Lower leg skin (tissue), 3 donors: ENCODE measurements at regions not wholly inside any gene's neighbourhood (a gene's known extent, or its start where the extent isn't known, plus 50 kb on each side); places are given as distances from the start of the nearest gene placed in this dataset.

Source experiments
- POLR2A ChIP-seq, 2 donors: fragments of 450-650 bp; IDR thresholded peaks; one replicate each; pipeline ENCODE4 v1.6.1; 2016 to 2017; ENCODE audit warnings: antibody characterized with exemption in 2 of 2, mild to moderate bottlenecking in 1 of 2, moderate library complexity in 1 of 2
- TF ChIP-seq, protein P1 (sequence below), 3 donors: fragments of 450-650 bp; IDR thresholded peaks; one replicate each; pipeline ENCODE4 v1.5.1; 2016; ENCODE audit warnings: antibody characterized with exemption in 3 of 3, mild to moderate bottlenecking in 3 of 3, moderate library complexity in 2 of 3

DNA sequence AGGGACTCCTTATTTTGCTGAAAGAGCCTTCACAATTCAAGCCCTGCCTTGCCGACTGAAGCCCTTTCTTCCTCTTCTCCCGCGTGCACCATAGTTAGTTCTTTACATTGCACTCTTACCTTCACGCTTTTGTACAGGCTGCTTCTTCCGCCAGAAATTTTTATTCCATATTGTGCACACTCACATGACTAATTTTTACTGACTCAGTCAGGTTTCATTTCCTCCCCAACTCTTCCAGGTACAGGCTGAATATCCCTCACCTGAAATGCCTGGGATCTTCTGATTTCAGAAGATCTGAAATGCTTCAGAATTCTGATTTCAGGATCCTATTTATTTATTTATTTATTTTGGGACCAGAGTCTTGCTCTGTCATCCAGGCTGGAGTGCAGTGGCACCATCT lies 172.8 kb downstream of the ZNF281 start:
- TF ChIP-seq, protein P1, sequence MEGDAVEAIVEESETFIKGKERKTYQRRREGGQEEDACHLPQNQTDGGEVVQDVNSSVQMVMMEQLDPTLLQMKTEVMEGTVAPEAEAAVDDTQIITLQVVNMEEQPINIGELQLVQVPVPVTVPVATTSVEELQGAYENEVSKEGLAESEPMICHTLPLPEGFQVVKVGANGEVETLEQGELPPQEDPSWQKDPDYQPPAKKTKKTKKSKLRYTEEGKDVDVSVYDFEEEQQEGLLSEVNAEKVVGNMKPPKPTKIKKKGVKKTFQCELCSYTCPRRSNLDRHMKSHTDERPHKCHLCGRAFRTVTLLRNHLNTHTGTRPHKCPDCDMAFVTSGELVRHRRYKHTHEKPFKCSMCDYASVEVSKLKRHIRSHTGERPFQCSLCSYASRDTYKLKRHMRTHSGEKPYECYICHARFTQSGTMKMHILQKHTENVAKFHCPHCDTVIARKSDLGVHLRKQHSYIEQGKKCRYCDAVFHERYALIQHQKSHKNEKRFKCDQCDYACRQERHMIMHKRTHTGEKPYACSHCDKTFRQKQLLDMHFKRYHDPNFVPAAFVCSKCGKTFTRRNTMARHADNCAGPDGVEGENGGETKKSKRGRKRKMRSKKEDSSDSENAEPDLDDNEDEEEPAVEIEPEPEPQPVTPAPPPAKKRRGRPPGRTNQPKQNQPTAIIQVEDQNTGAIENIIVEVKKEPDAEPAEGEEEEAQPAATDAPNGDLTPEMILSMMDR (IDR thresholded peaks at IDR 0.05) = no peak
- TF ChIP-seq POLR2A (IDR thresholded peaks at IDR 0.05) = no peak
